ENCODE measurements at regions not wholly inside any gene's neighbourhood (a gene's known extent, or its start where the extent isn't known, plus 50 kb on each side); places are given as distances from the start of the nearest gene placed in this dataset.
"Not testable (repeated sequence)": the region's sequence is repeated elsewhere in the genome, so short reads cannot be mapped to it uniquely, and the experiment has no call there.

DNA sequence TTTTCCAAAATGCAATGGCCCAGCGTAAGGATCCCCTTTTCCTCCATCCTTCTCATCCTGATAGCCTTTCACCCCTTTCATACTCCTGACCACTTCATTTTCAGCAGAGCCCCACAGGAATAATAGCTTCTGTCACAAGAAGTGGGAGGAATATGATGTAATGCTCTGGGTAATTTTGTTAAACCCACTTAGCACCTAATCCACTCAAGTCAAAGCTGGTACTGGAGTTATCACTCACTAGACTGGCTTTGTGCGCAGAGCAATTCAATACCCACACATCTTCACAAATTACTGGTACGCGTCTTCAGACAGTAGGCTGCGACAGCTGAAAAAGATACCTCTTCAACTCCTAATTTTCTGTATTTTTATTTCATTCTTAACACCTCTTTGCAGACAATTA is 2232.8 kb upstream of the WWC1 start:
- no peak for DNase-seq

GRCh38 chr5:166062094-166062493 is 2229.4 kb upstream of the WWC1 start:
- no peak for DNase-seq

DNA sequence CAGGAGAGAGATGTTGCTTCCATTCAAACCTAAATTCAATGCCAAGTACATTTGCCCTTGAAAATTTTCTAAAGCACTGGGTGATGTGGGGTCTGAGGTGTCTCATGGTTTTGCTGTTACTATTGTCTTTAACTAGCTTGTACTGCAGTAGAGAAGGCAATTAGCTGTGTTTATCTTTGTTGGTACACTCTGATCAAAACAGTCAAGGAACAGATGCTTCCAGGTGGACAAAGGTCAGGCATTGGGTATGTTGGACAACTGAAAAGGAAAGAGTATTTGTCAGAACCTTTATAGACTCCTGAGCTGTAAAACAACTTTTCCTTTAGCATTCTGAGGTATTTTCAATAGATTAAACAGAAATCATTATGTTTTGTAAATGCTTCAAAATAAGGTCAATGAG is 2228.7 kb upstream of the WWC1 start:
- no peak for DNase-seq

DNA sequence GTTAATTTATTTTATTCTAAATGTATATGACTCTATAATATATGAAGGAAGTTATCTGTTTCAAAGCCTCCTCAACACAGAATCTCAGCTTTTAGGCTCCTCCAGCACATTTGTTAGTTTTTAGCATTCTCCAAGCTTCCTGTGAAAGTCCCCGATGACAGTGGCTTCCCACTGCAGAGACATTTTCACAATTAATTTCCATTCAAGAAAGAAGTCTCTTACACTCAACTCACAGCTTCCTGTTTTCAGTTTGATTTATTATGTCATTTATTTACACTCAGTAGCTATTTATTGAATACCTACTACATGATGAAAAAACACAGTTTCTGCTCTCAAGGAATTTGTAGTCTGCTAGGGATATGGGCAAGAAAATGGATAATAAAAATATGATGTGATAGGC is 2228.2 kb upstream of the WWC1 start:
- DNase-seq: no peak

DNA sequence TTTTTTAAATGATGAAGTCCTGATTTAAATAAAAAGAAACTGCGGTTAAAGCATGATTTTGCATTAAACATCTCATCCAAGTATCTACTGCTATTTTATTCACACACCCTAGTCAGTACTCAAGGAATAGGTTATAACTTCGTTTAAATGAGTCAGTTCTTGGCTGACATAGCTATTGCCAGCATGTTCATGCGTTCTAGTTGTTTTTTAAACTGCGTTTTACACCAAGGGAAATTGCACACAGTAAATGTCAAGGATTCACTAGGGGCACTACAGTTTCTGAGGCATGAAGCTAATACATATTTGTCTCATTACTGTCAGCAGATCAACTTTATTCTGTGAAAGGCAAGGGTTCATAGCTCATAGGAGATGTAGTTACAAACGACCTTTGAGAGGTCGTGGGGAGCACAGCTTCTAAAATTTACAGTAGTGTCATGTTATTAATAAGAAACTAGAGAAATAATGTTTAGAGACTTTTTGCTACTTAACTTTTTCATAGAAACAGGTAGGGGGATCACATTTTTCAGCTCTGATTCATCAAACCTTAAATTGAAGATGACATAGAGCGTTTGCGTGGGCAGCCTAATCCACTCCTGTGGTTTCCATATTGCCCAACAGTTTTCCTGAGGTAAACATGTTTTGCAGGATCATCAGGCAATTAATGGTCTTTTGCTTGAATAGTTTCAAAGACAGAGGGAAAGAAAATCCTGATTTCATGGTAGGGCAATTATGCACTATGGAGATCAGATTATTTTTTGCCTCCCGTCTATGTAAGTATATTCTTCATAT is 2222.7 kb upstream of the WWC1 start:
- no peak for DNase-seq

DNA sequence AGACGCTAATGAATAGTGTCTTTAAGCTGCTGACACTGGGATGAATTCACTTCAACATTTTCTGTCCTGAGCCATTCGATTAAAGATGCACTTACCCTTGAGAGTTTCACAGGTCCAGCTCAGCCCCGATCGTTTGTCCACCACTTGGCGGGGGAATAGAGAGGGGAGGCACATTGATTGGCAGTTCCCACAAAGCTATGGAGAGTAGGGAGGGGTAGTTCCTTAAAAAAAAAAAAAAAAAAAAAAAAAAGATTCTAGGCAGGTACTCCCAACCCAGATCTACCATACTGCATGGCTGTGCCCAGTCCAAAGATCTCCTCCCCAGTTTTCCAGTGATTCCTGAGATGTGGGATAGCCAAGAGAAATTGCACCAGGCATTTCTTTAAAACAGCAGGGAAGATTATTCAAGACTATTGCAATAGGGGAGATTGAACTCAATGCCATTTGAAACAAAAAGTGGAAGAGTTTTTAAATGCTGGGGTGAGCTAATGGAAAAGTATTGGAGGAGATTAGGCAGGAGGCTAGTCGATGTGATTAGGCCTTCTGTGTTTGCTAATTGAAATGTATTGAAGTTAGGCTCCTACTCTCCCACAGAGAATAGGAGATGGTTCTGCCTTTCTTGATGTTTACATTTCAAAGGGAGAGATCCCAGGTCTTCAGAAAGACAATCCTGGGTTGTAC is 2217.4 kb upstream of the WWC1 start:
- DNase-seq: no peak

DNA sequence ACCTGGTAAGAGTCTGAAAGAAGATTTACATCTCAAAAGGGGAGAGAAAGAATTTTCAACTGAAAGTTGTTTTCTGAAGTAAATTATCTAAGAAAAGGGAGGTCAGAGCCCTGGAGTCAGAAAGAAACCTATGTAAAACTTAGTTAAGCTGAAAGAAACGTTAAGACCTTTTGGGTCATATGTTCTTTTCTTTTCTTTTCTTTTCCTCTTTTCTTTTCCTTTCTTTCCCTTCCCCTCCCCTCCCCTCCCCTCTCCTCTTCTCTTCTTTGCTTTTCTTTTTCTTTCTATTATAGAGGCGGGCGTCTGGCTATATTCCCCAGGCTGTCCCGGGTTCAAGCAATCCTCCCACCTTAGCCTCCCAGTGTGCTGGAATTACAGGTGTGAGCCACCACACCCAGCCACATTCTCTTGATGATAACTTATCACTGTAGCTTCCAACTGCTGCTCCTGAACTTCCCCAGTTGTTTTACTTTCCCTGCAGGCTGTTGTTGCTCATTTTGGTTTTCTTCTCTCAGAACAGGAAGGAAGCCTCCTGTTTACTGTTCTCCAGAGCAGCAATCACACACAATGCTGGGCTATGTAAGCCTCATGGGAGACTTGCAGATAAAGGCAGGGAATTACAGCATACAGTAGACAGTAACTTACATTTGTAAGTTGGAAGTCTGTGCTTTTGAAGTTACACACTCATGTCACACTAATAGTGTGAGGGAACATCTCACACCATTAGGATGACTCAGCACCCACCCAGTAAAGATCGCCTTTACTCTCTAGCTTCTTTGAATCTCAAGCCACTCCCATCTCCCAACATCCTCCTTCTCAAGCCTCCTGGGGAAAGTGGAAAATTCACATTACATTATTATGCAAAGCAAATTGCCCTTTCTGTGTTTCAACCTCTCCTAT is 2216.6 kb upstream of the WWC1 start:
- no peak for DNase-seq

DNA sequence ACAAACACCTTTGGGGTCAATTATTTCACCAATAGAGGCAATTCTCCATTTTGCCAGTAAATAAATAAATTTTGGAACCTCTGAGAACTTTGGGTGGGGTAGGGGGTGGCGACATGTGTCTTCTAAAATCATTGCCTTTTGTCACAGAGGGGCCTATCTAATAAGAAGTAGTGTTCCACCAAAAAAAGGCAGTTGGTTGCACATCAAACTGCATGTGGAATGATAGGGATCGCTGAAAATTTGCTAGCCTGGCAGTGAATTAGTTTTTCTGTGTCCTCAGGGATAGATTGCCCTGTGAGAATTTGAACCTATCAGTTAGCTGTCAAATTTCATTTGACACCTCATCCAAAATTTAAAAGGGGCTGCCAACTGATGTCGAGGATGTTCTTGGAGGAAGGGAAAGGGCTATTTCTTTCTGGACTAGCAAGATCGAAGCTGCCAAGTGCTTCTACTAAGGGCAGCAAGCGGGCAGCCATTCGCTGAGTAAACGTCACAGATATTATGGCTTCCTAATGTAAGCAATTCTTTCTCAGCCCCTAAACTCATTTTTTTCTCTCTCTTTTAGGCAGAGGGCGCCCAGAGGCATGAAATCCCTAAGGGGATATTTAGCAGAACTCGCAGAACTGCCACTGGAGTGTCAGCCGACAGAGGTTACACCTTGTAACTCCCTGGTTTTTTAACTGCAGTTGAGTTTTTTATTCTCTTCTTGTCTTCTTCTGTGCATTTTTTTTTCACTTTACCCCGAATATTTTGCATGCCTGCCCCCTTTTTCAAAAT is 2208.1 kb upstream of the WWC1 start:
- DNase-seq: no peak

DNA sequence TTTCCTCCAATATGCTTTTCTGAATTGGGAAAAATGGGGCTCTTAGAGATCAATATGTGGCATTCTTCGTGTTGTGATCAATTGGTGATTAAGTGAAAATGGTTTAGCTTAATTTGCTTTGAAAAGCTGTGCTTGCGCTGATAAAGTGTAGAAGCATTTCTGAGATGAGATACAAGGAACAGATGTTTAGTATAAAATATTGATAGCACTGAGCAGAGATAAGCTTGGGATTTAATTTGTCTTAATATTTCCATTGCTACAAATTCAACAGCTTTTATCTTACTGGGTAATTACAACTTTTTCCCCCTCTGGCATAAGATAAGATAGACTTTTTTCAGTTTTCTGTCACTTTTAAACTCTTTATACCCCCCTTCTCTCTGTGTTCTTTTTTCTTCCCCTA is 2204.9 kb upstream of the WWC1 start:
- DNase-seq: no peak

- no peak for DNase-seq
These were observed 2202.9 kb upstream of the WWC1 start for GRCh38 chr5:166088389-166089039.

DNA sequence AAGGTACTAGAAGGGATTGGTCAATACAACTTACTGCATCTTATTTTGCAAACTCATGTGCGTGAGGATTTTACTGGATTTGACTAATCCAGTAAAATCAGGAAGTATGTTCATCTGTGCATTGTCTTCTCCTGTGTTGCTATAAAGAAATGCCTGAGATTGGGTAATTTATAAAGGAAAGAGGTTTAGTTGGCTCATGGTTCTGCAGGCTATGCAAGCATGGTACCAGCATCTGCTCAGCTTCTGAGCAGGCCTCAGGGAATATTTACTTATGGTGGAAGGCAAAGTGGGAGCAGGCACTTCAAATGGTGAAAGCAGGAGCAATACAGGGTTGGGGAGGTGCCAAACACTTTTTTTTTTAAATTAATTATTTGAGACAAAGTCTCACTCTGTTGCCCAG is 2199.5 kb upstream of the WWC1 start:
- no peak for DNase-seq

GRCh38 chr5:166093312-166093711 is 2198.1 kb upstream of the WWC1 start:
- DNase-seq: no peak

- DNase-seq: no peak
These were observed 2188.5 kb upstream of the WWC1 start for GRCh38 chr5:166102947-166103346.

GRCh38 chr5:166111021-166111420 is 2180.4 kb upstream of the WWC1 start:
- DNase-seq: no peak

- DNase-seq: peak; percentile 2 to 8 (median 2)
These were observed 2174.1 kb upstream of the WWC1 start for GRCh38 chr5:166117072-166118066.

DNA sequence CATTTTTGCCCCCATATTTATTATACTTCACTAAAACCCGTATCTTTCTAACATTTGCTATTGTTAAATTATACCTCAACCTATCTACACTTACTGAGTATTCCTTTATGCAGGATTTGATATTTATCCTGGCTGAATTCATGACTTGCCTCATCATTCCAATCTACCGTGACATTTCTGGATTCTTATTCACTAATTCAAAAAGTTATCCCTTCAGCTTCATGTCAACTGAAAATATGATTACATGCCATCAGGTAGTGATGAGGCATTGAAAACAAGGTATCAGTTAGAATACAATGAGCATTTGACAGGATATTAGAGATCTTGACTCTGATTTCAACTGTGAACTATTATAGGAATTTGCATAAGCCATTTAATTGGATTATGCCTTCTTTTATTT is 2171.9 kb upstream of the WWC1 start:
- DNase-seq: no peak

GRCh38 chr5:166123717-166124116 is 2167.7 kb upstream of the WWC1 start:
- DNase-seq: peak; percentile 3 to 12 (median 11)

- DNase-seq: no peak
These were observed 2163.5 kb upstream of the WWC1 start for GRCh38 chr5:166127766-166128570.

GRCh38 chr5:166145107-166145506 is 2146.3 kb upstream of the WWC1 start:
- DNase-seq: not testable (repeated sequence)

All from muscle of back (tissue), 3 donors.